Urothelium cell line (cell line): ENCODE measurements at regions not wholly inside any gene's neighbourhood (a gene's known extent, or its start where the extent isn't known, plus 50 kb on each side); places are given as distances from the start of the nearest gene placed in this dataset.
"Not testable (repeated sequence)": the region's sequence is repeated elsewhere in the genome, so short reads cannot be mapped to it uniquely, and the experiment has no call there.

ENCODE experiments used
- DNase-seq: peaks from one replicate; pipeline ENCODE4 v3.0.0; 2011; ENCODE audit warnings: low spot score, mixed read lengths
- FAIRE-seq: peaks from 2 replicates; lab custom pipeline; 2011; peaks lifted over from hg19 to GRCh38; lab: Jason Lieb, UNC

DNA sequence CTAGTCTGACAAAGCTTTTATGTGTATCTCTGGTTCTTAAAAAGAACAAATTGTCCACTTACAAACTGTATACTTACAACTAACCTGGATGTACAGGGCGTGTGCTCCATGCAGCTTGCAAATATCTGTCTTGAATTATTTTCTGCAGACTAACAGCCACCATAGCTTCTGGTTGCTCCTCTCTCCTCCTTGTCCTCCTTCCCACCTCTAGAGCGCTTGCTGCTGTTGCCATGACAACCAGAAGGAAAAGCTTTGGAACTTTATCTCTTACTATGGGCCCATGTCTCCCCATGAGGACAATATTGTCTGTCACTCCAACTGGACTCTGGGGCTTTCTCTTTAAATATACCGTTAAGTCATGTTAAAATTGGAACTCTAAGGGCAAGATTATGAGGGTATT is 71.5 kb upstream of the DHX40 start:
- DNase-seq (no peak), FAIRE-seq (no peak)

DNA sequence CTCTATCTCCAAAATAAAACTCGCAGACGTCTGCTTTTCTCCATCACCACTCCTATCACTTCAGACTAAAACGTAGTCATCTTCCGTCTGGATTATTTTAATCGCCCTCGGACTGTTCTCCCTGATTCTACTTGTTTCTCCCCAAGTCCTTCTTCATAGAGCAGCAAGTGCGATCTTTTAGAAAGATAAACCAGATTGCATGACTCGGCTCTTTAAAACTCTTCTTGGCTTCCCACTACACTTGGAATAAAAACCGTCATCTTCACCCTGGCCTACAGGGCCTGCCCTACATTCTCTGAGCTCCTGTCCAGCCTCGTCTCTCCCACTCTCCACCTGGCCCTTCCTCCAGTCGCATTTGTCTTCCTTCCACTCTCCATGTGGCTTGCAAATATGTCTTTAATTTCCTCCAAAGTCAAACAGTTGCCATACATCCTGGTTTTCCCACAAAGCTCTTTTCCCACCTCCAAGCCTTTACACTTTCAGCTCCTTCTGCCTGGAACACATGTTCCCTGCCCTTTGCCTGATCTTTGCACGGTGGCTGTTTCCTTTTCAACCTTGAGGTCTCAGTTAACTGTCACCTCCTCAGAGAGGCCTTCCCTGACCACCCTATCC is 70.5 kb upstream of the DHX40 start:
- no peak for FAIRE-seq

DNA sequence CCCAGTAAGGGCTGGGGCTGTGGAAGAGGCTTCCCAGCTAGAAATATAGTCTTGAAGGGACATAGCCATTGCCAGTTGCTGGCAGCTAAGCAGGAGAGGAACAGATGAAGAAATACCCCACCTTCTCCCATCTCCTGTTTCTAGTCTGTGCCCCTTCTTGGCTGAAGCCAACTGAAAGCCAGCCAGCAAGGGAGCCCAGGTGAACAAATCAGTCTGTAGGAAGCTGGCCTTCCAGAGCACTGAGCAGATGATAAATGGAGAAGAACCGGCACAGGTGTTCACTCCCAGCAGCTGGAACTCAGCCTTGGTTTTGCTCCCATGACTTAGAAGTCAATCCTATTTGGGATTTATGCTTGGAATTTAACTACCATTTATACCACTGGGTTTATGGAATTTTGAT is 69.2 kb upstream of the DHX40 start:
- peak; percentile 91 for FAIRE-seq
- no peak for DNase-seq

More for the DNA sequence above, 70.5 kb upstream of the DHX40 start:
- DNase-seq: no peak

DNA sequence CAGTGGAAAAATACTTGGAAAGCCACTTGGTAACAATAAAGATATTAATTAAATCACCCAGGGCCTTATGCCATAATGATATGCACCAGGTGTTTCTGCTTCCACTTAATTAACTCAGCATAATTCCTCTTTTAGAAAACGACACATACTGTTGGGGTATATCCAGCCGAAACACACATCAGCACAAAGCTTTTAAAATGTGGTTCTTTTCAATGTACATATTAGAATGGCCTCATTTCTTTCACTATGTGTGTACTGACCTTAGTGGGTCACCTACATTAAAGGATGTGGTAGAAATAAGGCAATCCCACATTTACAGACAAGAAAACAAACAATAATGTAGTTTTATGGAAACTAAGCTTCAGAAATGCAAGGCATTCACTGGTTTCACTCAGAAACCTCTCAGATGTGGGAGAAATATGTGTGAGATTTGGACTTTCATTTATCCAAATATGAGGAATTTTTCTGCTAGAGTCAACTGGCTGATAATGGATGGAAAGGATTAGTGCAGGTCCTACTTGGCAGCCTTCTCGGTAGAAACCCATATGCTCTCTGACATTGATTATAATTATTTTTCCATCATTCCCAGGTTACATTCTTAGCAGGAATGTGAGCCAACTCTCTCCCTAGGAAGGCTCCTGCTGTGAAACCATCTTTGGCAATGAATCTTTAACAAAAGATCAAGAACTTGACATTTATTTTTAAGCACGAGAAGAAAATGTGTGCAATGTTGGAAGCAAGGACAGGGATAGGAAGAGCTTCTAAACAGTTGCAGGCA is 66.7 kb upstream of the DHX40 start:
- no peak for DNase-seq
- peak; percentile 69 for FAIRE-seq

DNA sequence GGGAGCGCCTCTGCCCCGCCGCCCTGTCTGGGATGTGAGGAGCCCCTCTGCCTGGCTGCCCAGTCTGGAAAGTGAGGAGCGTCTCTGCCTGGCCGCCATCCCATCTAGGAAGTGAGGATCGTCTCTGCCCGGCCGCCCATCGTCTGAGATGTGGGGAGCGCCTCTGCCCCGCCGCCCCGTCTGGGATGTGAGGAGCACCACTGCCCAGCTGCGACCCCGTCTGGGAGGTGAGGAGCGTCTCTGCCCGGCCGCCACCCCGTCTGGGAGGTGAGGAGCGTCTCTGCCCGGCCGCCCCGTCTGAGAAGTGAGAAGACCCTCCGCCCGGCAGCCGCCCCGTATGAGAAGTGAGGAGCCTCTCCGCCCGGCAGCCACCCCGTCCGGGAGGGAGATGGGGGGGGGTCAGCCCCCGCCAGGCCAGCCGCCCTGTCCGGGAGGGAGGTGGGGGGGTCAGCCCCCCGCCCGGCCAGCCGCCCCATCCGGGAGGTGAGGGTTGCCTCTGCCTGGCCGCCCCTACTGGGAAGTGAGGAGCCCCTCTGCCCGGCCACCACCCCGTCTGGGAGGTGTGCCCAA is 65.2 kb upstream of the DHX40 start:
- not testable (repeated sequence) for DNase-seq, FAIRE-seq

DNA sequence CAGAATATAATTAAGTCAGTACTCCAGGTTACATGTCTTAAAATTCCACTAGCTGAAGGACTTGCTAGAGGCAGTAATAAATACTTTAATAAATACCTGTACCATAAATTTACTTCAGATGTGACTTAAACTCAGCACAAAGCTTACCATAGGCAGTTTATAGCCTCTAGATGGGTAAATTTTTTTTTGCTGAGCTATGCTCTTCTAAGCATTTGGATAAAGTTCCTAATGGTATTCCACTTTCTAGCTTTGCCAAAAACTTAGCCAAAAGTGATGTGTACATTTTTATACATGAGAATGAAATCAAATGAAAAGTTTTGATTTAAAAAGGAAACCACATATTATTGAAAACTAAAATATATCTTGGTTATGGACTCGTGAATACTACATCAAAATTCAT is 63.7 kb upstream of the DHX40 start:
- FAIRE-seq (no peak), DNase-seq (no peak)

DNA sequence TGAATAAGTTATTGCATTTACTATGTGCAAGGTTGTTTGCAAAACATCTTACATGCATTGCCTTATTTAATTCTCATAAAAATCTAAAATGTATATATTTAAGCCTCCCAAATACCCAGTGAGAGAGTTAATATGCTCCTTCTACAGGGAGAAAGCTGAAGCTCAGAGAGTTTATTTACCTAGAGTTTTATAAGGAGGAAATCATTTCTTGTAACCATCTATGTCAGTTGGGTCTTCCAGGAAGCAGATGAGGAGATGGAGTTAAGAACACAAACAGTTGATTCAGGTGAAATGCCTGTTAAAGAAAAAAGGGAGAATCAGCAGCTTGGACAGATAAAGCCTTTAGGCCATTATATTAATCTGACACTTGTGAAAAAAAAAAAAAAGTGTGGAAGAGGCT is 62.6 kb upstream of the DHX40 start:
- FAIRE-seq: no peak
- DNase-seq: no peak

DNA sequence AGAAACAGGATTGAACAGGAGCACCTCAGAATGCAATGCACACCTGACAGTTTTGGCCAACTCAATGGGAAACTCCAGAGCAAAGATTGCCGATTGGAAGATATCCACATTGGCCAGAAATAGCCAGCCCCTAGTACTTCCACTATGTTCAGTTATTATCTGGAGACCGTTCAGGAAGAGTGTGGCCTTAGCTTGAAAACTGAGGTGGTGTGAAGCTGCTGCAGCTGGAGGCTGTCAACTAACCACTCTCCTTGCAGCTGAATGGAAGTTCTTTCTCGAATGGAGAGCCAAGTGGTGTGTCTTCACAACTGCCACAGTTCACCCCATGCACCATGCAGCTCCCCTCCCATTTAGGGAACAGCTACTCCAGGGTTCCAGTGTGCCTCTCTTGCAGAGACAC is 61.9 kb upstream of the DHX40 start:
- FAIRE-seq (peak; percentile 95), DNase-seq (no peak)

DNA sequence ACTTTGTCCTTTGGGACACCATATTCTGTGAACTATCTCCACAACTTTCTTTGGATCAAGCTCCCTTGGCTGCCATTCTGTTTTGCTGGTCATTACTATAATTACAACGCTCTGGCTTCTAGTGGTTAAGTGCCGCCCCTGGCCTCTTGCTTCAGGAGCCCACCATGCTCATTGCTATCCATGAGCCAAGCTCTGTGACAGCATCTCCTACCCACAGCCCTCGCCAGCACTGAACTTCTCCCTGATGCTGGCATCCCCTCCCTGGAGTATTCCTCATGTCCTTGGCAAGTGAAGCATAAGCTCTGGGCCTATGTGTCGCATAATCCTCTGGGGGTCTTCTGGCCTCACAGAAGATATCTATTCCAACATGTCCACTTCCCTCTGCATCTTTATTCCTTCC is 60.6 kb upstream of the DHX40 start:
- FAIRE-seq (peak; percentile 92), DNase-seq (no peak)

DNA sequence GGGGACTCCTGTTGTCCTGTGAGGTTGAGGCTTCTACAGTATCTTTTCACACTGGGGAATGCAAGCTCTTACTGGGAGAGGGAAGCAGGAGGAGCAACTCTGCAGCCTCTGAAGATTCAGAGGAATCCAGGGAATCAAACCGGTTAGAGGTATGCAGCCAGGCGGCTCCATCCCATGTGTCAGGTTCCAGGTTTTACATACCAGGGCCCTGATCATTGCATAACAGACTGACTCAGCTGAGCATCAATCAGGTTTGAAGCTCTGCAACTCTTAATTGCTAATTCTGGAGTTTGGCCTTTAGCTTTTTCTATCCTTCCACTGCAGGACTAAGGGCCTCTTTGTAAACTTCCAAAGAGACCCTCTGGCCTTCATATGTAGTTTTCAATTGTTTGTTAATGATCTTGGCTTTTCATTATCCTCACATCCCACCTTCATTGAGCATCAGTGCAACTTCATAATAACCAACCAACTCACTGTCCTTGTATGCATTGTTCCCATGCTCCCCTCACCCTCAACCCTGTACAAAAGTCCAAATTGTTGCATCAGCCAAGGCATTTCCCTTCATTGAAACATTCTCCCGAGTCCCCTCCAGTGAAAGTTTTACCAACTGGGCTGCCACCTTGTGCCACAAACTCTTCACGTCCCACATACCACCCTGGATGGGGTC is 59.7 kb upstream of the DHX40 start:
- DNase-seq: no peak
- peak; percentile 97 for FAIRE-seq

DNA sequence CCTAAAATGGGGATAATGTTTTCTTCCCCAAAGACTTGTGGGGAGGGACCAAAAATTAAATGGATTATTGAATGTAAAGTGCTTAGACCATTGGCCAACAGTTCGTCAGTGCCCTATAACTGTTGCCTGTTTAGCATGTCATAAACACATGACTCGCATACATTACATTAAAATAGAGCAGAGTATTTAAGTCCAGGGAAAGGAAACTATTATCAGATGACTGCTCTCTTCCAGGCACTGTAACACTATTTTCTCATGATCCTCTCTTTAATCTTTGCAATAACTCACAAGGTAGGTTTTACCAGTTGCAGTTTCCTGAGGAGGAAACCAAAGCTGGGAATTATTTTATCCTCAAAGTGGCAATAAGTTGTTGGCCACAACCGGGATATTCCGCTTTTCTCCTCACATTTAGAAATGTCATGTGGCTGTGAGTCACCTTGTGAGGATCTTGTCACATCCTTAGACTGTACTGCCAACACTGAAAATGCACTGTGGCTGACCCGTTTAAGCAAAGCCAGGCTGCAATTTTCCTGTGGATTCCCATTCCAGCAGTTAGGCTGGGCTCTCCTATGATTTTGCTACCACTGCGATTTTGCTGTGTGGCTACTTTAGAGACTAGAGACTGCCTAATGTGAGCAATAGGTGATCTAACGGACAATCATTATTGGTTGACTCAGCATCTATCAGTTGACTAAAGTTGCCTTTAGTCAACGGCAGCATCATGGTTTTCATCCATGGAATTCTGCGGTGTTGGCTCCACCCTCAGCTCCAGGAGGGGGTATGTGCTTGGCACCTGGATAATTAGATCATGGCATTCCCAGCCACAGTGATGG is 58.3 kb upstream of the DHX40 start:
- peak; percentile 96 for FAIRE-seq
- DNase-seq: peak; percentile 52

DNA sequence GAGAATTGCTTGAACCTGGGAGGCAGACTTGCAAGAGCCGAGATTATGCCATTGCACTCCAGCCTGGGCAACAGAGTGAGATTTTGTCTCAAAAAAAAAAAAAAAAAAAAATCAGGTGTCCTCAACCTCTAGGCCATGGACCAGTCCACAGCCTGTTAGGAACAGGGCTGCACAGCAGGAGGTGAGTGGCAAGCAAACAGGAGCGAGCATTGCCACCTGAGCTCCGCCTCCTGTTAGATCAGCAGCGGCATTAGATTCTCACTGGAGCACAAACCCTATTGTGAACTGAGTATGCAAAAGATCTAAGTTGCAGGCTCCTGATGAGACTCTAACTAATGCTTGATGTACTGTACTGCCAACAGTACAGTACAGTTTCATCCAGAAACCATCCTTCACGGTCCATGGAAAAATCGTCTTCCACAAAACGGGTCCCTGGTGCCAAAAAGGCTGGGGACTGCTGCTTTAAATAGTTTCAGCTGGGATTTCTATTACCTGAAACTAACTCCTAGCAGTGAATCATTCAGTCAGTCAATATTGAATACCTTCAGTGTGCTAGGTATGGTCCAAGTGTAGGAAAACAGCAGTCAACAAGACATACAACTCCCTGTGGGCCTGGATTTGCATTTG is 56.3 kb upstream of the DHX40 start:
- FAIRE-seq (peak; percentile 91), DNase-seq (no peak)

DNA sequence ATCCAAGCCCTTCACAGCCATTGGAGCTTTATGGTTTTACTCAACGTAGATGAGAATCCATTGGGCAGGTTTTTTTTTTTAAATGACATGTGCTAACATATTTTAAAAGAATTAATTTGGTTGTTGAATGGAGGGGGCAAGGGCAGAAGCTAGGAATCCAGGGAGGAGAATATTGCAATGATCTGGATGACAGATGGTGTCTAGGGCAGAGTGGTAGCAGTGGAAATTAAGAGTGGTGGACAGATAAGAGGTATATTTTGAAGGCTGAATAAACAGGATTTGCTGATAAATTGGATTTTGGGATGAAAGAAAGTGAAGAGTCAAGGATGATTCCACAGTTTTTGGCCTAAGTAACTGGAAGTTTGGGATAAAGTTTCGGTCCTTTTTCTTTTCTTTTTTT is 54.8 kb upstream of the DHX40 start:
- FAIRE-seq: no peak
- no peak for DNase-seq

DNA sequence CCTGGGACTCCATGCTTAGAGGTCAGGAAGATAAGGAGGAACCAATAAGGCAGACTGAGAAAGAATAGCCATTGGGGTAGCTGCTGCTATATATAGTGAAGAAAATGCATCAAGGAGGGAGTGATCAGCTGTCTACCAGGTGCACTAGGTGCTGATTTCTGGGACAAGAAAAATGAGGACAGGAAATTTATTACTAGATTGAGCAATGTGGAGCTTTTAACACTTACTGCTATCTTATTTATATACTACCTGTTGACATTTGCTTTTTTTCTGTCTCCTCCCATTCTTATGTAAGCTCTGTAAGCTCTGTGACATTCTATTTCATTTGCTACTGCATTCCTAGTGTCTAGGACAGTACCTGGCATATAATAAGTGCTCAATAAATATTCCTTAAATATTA is 53.7 kb upstream of the DHX40 start:
- DNase-seq (no peak), FAIRE-seq (no peak)

DNA sequence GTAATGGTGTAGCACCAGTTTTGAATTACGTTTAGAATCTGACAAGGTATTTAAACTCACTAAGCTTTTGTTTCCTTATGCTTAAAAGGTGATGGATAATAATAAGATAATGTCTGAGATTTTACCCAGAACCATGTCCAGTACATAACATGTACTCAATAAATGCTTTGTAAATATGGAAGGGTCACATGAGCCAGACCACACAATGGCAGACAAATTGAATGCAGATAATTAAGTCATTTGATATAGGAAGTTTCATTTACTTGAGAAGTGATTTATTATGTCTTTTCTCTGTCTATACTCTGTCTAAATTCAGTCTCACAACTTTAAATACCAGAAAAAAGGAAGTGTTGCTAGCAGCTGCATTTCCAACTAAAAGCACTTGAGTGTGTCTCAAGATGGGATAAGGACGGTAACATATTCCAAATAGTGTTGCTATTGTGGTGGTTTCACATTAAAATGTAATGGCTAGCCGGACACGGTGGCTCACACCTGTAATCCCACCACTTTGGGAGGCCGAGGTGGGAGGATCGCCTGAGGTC is 52.5 kb upstream of the DHX40 start:
- DNase-seq: no peak
- FAIRE-seq: peak; percentile 76

DNA sequence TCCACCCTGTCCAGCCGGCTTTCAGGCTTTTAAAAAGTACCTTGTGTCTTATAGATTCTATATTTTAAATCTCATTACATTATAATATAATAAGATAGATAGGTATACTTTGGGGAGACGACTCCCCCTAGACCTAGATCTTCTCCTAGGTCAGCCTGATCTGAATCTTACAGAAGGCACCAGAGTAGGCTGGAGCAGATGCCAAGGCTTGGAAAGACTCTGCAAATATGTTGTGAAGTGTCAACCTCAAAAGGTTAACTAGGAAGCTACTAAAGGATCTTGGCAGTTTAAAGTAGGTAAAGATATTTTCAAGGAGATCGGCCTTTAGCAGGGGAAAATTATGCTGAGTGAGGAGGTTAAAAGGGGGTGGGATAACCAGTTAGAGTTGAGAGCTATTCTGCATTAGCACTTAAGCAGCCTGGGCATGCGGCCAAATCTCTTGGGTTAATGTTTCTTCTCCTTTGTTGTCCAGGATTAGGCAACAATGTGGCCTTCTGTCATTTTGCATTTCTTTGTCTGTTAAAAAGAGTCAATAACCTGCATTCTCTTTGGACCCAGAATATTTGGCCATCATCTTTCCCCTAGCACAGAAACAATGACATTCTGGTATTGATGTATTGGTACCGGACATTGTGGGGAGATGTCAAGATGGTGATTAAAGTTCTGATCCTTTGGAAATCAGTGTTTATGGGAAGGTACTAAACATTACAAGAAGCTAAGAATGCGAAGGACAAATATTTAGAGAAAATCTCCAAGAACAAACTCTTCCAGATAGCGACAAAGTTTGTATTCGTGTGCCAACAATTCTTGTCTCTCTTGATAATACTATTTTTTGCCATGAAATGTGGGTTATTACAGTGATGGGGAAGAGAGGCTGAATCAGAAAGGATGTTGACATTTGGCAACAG is 51.2 kb upstream of the DHX40 start:
- DNase-seq: peak; percentile 72
- FAIRE-seq: peak; percentile 87
